NCI-H2196 (cell line): ENCODE measurements at regions not wholly inside any gene's neighbourhood (a gene's known extent, or its start where the extent isn't known, plus 50 kb on each side); places are given as distances from the start of the nearest gene placed in this dataset.
A peak's percentile ranks its signal among the peaks of the same experiment; 100 is the strongest.

Source experiments
- DNase-seq: peaks from one replicate; lab custom pipeline; 2025; ENCODE audit not compliant: unreplicated experiment; lab: John Stamatoyannopoulos, UW

DNA sequence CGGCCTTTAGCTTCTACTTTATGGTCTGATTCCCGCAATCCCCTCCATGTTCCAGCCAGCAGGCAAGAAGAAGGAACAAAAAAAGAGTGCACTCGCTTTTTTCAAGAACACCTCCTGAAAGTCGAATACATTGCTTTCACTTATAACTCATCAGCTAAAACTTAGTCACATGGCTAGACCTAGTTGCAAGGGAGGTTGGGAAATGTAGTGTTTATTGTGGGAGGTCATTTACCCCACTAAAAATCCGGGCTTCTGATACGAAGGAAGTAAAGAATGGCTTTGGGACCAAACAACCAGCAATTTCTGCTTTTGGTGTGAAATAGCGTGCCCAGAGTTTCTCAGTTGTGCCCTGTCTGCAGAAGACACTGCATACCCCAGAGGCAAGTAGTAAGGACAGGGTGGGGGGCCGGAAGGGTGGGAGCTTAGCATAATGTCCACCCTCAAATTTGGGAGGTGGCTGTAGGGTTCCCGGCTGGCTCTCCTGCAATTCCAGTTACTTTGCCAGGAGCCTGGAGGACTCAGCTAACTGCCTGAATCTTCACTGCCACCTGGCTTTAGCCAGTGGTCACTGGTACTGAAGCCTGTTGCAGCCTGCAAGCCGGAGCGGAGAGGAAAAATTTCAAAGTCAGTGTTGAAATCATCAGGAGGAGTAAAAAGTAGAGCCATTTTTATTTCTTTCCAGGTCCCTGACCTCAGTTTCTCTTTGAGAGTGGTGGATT lies 57.7 kb upstream of the F3 start:
- DNase-seq: peak; percentile 14

DNA sequence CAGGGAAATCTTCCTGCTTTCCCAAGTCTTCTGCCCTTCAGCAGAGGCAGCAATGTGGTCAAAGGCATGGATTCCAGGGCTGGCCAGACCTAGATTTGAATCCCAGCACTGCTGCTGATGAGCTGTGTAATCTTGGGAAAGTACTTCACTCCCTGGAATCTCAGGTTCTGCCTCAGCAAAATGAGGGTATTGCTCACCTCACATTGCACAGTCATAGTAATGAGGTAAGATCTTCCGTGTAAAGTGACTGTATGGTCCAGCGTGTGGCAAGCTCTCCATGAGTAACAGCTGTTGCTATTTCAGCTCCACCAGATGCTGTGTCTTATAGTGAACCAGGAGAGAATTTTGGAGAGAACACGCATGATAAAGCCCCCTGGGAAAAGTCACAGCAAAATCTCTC lies 56.1 kb upstream of the F3 start:
- no peak for DNase-seq

DNA sequence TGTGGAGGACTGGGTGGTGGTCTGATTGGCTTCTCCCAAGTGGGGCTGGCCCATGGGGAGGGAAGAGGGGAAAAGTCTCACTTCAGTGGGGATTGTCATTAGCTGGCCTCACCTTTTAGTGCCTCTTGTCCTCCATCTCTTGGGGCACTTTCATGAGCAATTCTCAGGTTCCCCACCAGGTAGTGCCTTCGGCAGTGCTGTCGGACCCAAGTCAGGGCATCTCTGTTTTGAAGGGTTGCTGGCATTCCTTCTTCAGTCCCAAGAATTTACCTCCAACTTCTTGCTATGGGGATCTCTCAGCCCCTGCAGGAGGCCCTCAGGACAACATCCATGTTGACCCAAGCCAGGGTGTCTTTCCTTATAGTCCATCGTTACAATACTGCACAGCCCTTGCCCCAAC lies 54.7 kb upstream of the F3 start:
- no peak for DNase-seq

- no peak for DNase-seq
Measured at GRCh38 chr1:94595658-94596057, 54.1 kb upstream of the F3 start.

GRCh38 chr1:94593611-94594010 lies 52.1 kb upstream of the F3 start:
- peak; percentile 23 for DNase-seq

- DNase-seq: no peak
Measured at GRCh38 chr1:94592571-94592920, 51.0 kb upstream of the F3 start.

GRCh38 chr1:94591823-94592570 lies 50.4 kb upstream of the F3 start:
- no peak for DNase-seq
